ENCODE measurements at regions not wholly inside any gene's neighbourhood (a gene's known extent, or its start where the extent isn't known, plus 50 kb on each side); places are given as distances from the start of the nearest gene placed in this dataset.

DNA sequence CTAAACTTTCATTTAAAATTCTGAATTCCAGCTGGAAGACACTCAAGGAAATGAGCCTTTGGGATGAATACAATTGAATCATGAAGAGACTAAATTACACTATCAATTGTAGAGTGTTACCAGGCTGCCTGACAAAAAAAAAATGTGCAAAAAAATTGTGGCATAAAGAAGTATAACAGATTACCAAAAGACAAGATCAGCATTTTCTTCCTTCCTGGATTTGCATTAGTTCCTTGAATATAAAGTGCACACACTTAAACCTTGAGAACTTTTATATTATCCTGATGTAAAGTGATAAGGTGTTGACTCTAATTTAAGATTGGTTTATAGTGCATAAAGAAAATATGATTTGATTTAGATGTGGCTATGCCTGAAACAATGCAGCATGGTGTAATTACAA is 412.7 kb upstream of the KLF6 start:
- intact Hi-C loops (cut with micrococcal nuclease; ENCODE audit: unreplicated experiment) = no loop called here
- no peak overlapping the region for H3K4me3 Mint-ChIP-seq (ENCODE audit: unreplicated experiment)
- no peaks in the 10 kb centered on the region for H3K27me3 Mint-ChIP-seq (ENCODE audit: insufficient read depth, unreplicated experiment)
- Histone ChIP-seq H3K27me3 (replicated peaks; ENCODE audit: control insufficient read depth, insufficient read depth, low read length) (no peaks in the 10 kb centered on the region), H3K9me3 (no peaks in the 10 kb centered on the region), H3K4me1 (no peaks in the 10 kb centered on the region), H3K36me3 (ENCODE audit: control insufficient read depth, insufficient read depth, low read length) (no peaks in the 10 kb centered on the region), H3K4me3 (ENCODE audit: low read depth, low read length) (no peak overlapping the region)
- no peaks in the 10 kb centered on the region for H3K36me3 Mint-ChIP-seq (ENCODE audit: insufficient read depth, unreplicated experiment)
- TF ChIP-seq, protein P1, sequence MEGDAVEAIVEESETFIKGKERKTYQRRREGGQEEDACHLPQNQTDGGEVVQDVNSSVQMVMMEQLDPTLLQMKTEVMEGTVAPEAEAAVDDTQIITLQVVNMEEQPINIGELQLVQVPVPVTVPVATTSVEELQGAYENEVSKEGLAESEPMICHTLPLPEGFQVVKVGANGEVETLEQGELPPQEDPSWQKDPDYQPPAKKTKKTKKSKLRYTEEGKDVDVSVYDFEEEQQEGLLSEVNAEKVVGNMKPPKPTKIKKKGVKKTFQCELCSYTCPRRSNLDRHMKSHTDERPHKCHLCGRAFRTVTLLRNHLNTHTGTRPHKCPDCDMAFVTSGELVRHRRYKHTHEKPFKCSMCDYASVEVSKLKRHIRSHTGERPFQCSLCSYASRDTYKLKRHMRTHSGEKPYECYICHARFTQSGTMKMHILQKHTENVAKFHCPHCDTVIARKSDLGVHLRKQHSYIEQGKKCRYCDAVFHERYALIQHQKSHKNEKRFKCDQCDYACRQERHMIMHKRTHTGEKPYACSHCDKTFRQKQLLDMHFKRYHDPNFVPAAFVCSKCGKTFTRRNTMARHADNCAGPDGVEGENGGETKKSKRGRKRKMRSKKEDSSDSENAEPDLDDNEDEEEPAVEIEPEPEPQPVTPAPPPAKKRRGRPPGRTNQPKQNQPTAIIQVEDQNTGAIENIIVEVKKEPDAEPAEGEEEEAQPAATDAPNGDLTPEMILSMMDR (IDR thresholded peaks at IDR 0.05; ENCODE audit: insufficient read depth in 1 of 2, low read depth in 1 of 2, low read length in 1 of 2, severe bottlenecking in 1 of 2, unreplicated experiment in 1 of 2) = no peak
- no peak overlapping the region for H3K27ac Mint-ChIP-seq (ENCODE audit: unreplicated experiment)
- no TSS peak for BruUV-seq (replicated peaks)
- H3K9me3 Mint-ChIP-seq (ENCODE audit: unreplicated experiment) = no peaks in the 10 kb centered on the region
- POLR2A ChIA-PET = no interaction called here
- DNase-seq = no peak
- no peaks in the 10 kb centered on the region for H3K4me1 Mint-ChIP-seq (ENCODE audit: low read depth, unreplicated experiment)
- CTCF ChIA-PET = no interaction called here

GRCh38 chr10:4196771-4197390 is 411.9 kb upstream of the KLF6 start:
- intact Hi-C loops (cut with micrococcal nuclease; ENCODE audit: unreplicated experiment) = no loop called here
- CTCF ChIA-PET = no interaction called here

DNA sequence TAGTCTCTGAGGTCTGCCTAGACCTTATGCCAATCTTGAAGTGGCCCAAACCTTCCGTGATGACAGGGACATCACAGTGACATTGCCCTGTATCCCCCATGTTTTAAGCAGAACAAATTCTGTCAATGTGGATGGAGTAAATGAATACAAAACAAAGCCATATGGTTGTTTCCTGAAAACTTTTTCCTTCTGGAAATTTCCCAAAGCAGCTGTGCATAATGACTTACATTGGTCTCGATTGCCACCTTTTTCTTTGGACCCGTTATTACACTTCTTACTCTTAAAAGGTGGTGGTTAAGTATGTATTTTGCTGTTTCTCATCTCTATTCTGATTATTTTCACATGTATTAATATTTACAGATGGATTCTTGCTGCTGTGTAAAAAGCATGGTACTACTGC is 411.2 kb upstream of the KLF6 start:
- ChIA-PET CTCF (no interaction called here), POLR2A (no interaction called here)
- Mint-ChIP-seq H3K9me3 (ENCODE audit: unreplicated experiment) (no peaks in the 10 kb centered on the region), H3K27ac (ENCODE audit: unreplicated experiment) (no peak overlapping the region), H3K4me3 (ENCODE audit: unreplicated experiment) (no peak overlapping the region), H3K4me1 (ENCODE audit: low read depth, unreplicated experiment) (no peaks in the 10 kb centered on the region), H3K27me3 (ENCODE audit: insufficient read depth, unreplicated experiment) (no peaks in the 10 kb centered on the region), H3K36me3 (ENCODE audit: insufficient read depth, unreplicated experiment) (no peaks in the 10 kb centered on the region)
- TF ChIP-seq, protein P1 (IDR thresholded peaks at IDR 0.05; ENCODE audit: insufficient read depth in 1 of 2, low read depth in 1 of 2, low read length in 1 of 2, severe bottlenecking in 1 of 2, unreplicated experiment in 1 of 2) = no peak
- DNase-seq = no peak
- Histone ChIP-seq H3K27me3 (replicated peaks; ENCODE audit: control insufficient read depth, insufficient read depth, low read length) (no peaks in the 10 kb centered on the region), H3K36me3 (ENCODE audit: control insufficient read depth, insufficient read depth, low read length) (no peaks in the 10 kb centered on the region), H3K9me3 (no peaks in the 10 kb centered on the region), H3K4me3 (ENCODE audit: low read depth, low read length) (no peak overlapping the region), H3K4me1 (no peaks in the 10 kb centered on the region)
- no TSS peak for BruUV-seq (replicated peaks)
- intact Hi-C loops (cut with micrococcal nuclease; ENCODE audit: unreplicated experiment) = no loop called here

More at GRCh38 chr10:4196771-4197390, 411.9 kb upstream of the KLF6 start:
- no TSS peak for BruUV-seq (replicated peaks)
- TF ChIP-seq, protein P1 (IDR thresholded peaks at IDR 0.05; ENCODE audit: insufficient read depth in 1 of 2, low read depth in 1 of 2, low read length in 1 of 2, severe bottlenecking in 1 of 2, unreplicated experiment in 1 of 2) = no peak
- Histone ChIP-seq H3K27me3 (replicated peaks; ENCODE audit: control insufficient read depth, insufficient read depth, low read length) (no peaks in the 10 kb centered on the region), H3K4me3 (ENCODE audit: low read depth, low read length) (no peak overlapping the region), H3K4me1 (no peaks in the 10 kb centered on the region), H3K36me3 (ENCODE audit: control insufficient read depth, insufficient read depth, low read length) (no peaks in the 10 kb centered on the region), H3K9me3 (no peaks in the 10 kb centered on the region)
- Mint-ChIP-seq H3K4me1 (ENCODE audit: low read depth, unreplicated experiment) (no peaks in the 10 kb centered on the region), H3K27me3 (ENCODE audit: insufficient read depth, unreplicated experiment) (no peaks in the 10 kb centered on the region), H3K4me3 (ENCODE audit: unreplicated experiment) (no peak overlapping the region), H3K27ac (ENCODE audit: unreplicated experiment) (no peak overlapping the region), H3K9me3 (ENCODE audit: unreplicated experiment) (no peaks in the 10 kb centered on the region), H3K36me3 (ENCODE audit: insufficient read depth, unreplicated experiment) (no peaks in the 10 kb centered on the region)
- no peak for DNase-seq
- POLR2A ChIA-PET = no interaction called here
